ENCODE measurements at regions not wholly inside any gene's neighbourhood (a gene's known extent, or its start where the extent isn't known, plus 50 kb on each side); places are given as distances from the start of the nearest gene placed in this dataset.

DNA sequence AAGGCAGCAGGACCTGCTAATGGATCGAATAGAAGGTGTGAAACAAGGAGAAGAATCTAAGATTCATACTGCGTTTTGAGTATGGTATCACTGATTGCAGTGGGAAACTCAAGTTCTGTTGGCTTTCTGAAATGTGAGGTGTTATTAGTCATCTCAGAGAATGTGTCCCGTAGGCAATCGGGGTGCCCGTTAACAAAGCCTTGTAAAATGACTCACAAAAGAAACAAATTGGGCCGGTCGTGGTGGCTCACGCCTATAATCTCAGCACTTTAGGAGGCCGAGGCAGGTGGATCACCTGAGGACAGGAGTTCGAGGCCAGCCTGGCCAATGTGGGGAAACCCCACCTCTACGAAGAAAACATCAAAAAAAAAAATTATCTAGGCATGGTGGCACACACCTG is 118.2 kb upstream of the C7orf33 start:
- TF ChIP-seq, protein P1, sequence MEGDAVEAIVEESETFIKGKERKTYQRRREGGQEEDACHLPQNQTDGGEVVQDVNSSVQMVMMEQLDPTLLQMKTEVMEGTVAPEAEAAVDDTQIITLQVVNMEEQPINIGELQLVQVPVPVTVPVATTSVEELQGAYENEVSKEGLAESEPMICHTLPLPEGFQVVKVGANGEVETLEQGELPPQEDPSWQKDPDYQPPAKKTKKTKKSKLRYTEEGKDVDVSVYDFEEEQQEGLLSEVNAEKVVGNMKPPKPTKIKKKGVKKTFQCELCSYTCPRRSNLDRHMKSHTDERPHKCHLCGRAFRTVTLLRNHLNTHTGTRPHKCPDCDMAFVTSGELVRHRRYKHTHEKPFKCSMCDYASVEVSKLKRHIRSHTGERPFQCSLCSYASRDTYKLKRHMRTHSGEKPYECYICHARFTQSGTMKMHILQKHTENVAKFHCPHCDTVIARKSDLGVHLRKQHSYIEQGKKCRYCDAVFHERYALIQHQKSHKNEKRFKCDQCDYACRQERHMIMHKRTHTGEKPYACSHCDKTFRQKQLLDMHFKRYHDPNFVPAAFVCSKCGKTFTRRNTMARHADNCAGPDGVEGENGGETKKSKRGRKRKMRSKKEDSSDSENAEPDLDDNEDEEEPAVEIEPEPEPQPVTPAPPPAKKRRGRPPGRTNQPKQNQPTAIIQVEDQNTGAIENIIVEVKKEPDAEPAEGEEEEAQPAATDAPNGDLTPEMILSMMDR (IDR thresholded peaks at IDR 0.05; ENCODE audit: low read depth, low read length) = no peak
- no peak overlapping the region for H3K4me3 ChIP-seq

DNA sequence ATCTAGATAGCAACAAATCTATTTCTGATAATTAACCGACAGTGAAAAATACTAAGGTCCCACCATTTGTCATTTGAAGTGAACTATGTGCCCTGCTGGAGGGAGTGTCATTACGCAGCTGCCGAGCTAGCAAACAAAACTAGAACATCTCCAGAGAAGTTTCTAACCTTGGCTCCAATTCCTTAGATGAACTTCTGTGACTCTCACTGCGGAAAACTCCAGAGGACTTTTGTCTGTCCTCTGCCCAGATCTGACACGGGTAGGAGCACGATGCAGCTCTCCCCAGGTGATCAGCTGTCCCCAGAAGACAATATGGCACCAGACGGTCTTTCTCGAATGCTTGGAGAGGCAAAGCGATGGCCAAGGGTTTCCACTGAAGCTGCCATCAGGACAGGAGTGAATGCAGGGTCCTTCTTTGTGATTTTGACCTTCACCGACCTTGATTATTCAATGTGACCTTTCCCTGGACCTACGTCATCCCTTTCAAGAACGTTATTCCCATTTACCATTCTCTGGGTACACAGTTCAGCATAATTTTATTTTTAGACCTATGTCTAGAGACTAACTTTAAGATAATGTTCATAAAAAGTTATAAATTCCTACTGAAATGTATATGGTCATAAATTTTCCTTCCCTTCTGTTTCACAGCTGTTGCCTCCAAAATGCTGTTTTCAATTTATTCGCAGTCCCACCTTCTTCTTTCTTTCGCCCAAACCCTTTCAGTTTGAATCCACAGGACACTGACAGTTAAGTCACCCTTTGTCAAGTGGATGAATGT is 116.7 kb upstream of the C7orf33 start:
- no peaks in the 10 kb centered on the region for H3K4me1 ChIP-seq (ENCODE audit: low read depth)
- no peaks in the 10 kb centered on the region for H3K36me3 ChIP-seq
- DNase-seq (ENCODE audit: low read depth in 1 of 2, low spot score in 1 of 2) = no peak
- no peak overlapping the region for H3K4me3 ChIP-seq
- H3K9me3 ChIP-seq (ENCODE audit: low read depth) = no peaks in the 10 kb centered on the region
- no peak overlapping the region for H3K27ac ChIP-seq
- TF ChIP-seq, protein P1 (IDR thresholded peaks at IDR 0.05; ENCODE audit: low read depth, low read length) = no peak
- no peaks in the 10 kb centered on the region for H3K27me3 ChIP-seq

More for the DNA sequence above, 118.2 kb upstream of the C7orf33 start:
- no peaks in the 10 kb centered on the region for H3K36me3 ChIP-seq
- no peaks in the 10 kb centered on the region for H3K27me3 ChIP-seq
- no peak for DNase-seq (ENCODE audit: low read depth in 1 of 2, low spot score in 1 of 2)
- H3K27ac ChIP-seq = no peak overlapping the region
- no peaks in the 10 kb centered on the region for H3K4me1 ChIP-seq (ENCODE audit: low read depth)
- H3K9me3 ChIP-seq (ENCODE audit: low read depth) = no peaks in the 10 kb centered on the region

DNA sequence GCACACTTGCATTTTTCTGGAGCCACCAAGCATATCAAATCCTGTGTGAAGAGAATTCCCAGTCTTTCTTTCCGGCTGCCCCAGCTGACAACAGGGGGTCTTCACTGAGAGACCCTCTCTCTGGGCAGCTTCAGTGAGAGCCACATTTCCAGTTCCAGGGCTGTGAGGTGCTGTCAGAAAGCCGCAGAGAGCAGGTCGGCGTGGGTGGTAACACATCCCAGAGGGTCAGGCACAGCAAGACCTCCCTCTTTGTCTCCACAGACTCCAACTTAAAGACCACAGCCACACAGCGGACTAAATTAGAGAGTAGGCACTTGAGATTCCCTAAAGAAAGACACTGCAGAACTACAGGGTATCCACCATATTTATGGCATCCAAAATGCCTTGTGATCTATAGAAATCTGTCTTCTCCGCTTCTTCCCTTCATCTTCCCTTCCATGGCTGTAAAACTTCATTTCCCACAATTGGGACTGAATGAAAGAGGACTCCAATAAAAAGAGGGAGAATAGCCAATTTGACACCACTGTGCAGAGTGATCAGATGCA is 116.0 kb upstream of the C7orf33 start:
- TF ChIP-seq, protein P1 (IDR thresholded peaks at IDR 0.05; ENCODE audit: low read depth, low read length) = no peak
- Histone ChIP-seq H3K9me3 (ENCODE audit: low read depth) (no peaks in the 10 kb centered on the region), H3K27me3 (no peaks in the 10 kb centered on the region), H3K4me3 (no peak overlapping the region), H3K36me3 (no peaks in the 10 kb centered on the region), H3K4me1 (ENCODE audit: low read depth) (no peaks in the 10 kb centered on the region), H3K27ac (no peak overlapping the region)
- no peak for DNase-seq (ENCODE audit: low read depth in 1 of 2, low spot score in 1 of 2)

DNA sequence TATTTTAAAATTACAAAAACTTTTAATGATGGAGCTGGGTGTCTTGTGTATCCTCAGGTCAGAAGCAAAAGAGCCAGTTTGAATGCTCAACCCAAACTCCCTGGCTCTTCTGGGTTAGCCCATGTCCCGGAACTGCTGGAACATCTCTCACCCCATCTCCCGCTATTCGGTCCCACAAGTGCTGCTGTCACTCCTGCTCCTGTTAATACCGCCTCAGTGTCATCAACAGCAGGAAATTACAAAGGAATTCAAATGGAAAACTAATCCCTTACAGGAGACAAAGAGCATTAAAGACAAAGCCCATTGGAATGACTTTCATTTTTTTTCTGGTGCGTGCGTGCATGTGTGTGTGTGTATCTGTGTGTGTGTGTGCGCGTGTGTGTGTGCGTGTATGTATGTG is 112.0 kb upstream of the C7orf33 start:
- TF ChIP-seq, protein P1 (IDR thresholded peaks at IDR 0.05; ENCODE audit: low read depth, low read length) = no peak
- Histone ChIP-seq H3K4me3 (no peak overlapping the region), H3K36me3 (no peaks in the 10 kb centered on the region), H3K9me3 (ENCODE audit: low read depth) (no peaks in the 10 kb centered on the region), H3K27ac (no peak overlapping the region), H3K4me1 (ENCODE audit: low read depth) (no peaks in the 10 kb centered on the region), H3K27me3 (no peaks in the 10 kb centered on the region)
- no peak for DNase-seq (ENCODE audit: low read depth in 1 of 2, low spot score in 1 of 2)

DNA sequence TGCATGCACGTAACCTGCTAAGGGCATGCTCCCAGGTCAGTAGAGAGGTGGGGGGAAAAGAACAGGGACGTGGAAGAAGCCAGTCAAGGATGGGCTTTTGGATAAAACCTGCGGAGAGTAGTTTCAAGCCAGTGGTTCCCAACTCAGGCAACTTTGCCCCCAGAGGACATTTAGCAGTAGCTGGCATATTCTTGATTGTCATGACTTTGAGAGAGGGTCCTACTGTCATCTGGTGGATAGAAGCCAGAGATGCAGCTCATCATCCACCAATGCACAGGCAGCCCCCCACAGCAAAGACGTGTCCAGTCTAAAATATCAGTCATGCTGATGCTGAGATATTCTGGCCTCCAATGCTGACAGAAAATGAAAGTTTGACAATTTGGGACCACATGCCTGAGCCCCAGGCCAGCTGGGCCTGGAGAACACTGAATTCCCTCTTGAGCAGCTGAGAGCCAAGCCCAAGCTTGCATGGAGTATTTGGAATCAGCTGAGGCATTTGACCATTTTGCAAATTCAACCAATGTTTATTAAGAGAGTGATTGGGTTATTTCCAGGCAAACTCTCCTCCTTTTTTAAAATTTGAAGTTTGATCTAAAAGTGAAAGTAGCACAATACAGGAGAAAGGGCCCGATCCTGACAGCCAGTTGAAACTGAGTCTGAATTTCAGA is 110.0 kb upstream of the C7orf33 start:
- H3K36me3 ChIP-seq = no peaks in the 10 kb centered on the region
- DNase-seq (ENCODE audit: low read depth in 1 of 2, low spot score in 1 of 2) = no peak
- no peaks in the 10 kb centered on the region for H3K27me3 ChIP-seq
- no peak overlapping the region for H3K4me3 ChIP-seq
- H3K27ac ChIP-seq = no peak overlapping the region
- no peaks in the 10 kb centered on the region for H3K4me1 ChIP-seq (ENCODE audit: low read depth)
- TF ChIP-seq, protein P1 (IDR thresholded peaks at IDR 0.05; ENCODE audit: low read depth, low read length) = no peak
- H3K9me3 ChIP-seq (ENCODE audit: low read depth) = no peaks in the 10 kb centered on the region

All from cardiac muscle cell (in vitro differentiated cells and primary cell).